HEK293 (cell line): ENCODE measurements at regions not wholly inside any gene's neighbourhood (a gene's known extent, or its start where the extent isn't known, plus 50 kb on each side); places are given as distances from the start of the nearest gene placed in this dataset.
A peak's percentile ranks its signal among the peaks of the same experiment; 100 is the strongest.

ENCODE experiments used
- ELK4 ChIP-seq: IDR thresholded peaks from 2 replicates; pipeline ENCODE4 v1.6.1; 2011; ENCODE audit warnings: mild to moderate bottlenecking, low read depth, low read length, borderline replicate concordance
- GLIS1 ChIP-seq: fragments of 450-650 bp; formaldehyde crosslinking; IDR thresholded peaks from 2 replicates; pipeline ENCODE4 v1.5.1; 2016; ENCODE audit warnings: missing biosample characterization, missing genetic modification characterization
- HOXA7 ChIP-seq: sonication (generic); formaldehyde crosslinking; IDR thresholded peaks from 2 replicates; pipeline ENCODE4 v1.8.1; 2022; ENCODE audit warnings: missing genetic modification reagents, borderline replicate concordance
- IKZF3 ChIP-seq: fragments of 450-650 bp; IDR thresholded peaks from 2 replicates; pipeline ENCODE4 v1.5.0; 2018; ENCODE audit warnings: missing biosample characterization, mild to moderate bottlenecking, missing genetic modification characterization, moderate library complexity
- INSM2 ChIP-seq: fragments of 450-650 bp; formaldehyde crosslinking; IDR thresholded peaks from 2 replicates; pipeline ENCODE4 v1.5.1; 2016; ENCODE audit warnings: missing biosample characterization, missing genetic modification characterization
- KLF10 ChIP-seq: fragments of 450-650 bp; IDR thresholded peaks from 2 replicates; pipeline ENCODE4 v1.5.1; 2018; ENCODE audit warnings: missing biosample characterization, mild to moderate bottlenecking, missing genetic modification characterization
- MEIS1 ChIP-seq: sonication (generic); formaldehyde crosslinking; IDR thresholded peaks from 2 replicates; pipeline ENCODE4 v1.8.1; 2022; ENCODE audit warnings: missing genetic modification reagents, mild to moderate bottlenecking, borderline replicate concordance
- OVOL3 ChIP-seq: fragments of 450-650 bp; formaldehyde crosslinking; IDR thresholded peaks from 2 replicates; pipeline ENCODE4 v1.5.1; 2016; ENCODE audit warnings: missing biosample characterization, missing genetic modification characterization
- PBX3 ChIP-seq: sonication (generic); formaldehyde crosslinking; IDR thresholded peaks from 2 replicates; pipeline ENCODE4 v1.8.1; 2022; ENCODE audit warnings: mild to moderate bottlenecking, moderate library complexity, missing genetic modification reagents
- SCRT1 ChIP-seq: fragments of 450-650 bp; formaldehyde crosslinking; IDR thresholded peaks from 2 replicates; pipeline ENCODE4 v1.5.1; 2016; ENCODE audit warnings: missing biosample characterization, missing genetic modification characterization, borderline replicate concordance
- ZFP69B ChIP-seq: fragments of 450-650 bp; formaldehyde crosslinking; IDR thresholded peaks from 2 replicates; pipeline ENCODE4 v1.5.1; 2016; ENCODE audit warnings: missing biosample characterization, missing genetic modification characterization
- ZIC2 ChIP-seq: fragments of 450-650 bp; formaldehyde crosslinking; IDR thresholded peaks from 2 replicates; pipeline ENCODE4 v1.5.1; 2016; ENCODE audit warnings: missing biosample characterization, missing genetic modification characterization
- ZNF140 ChIP-seq: fragments of 450-650 bp; formaldehyde crosslinking; IDR thresholded peaks from 2 replicates; pipeline ENCODE4 v1.5.1; 2016; ENCODE audit warnings: missing biosample characterization, missing genetic modification characterization
- ZNF18 ChIP-seq: fragments of 450-650 bp; formaldehyde crosslinking; IDR thresholded peaks from 2 replicates; pipeline ENCODE4 v1.5.1; 2016; ENCODE audit warnings: missing biosample characterization, missing genetic modification characterization
- ZNF184 ChIP-seq: fragments of 450-650 bp; IDR thresholded peaks from 2 replicates; pipeline ENCODE4 v1.5.1; 2018; ENCODE audit warnings: missing biosample characterization, mild to moderate bottlenecking, missing genetic modification characterization
- ZNF239 ChIP-seq: fragments of 450-650 bp; formaldehyde crosslinking; IDR thresholded peaks from 2 replicates; pipeline ENCODE4 v1.5.1; 2016; ENCODE audit warnings: missing biosample characterization, missing genetic modification characterization
- ZNF24 ChIP-seq: fragments of 450-650 bp; formaldehyde crosslinking; IDR thresholded peaks from 2 replicates; pipeline ENCODE4 v1.5.1; 2016; ENCODE audit warnings: missing biosample characterization, missing genetic modification characterization
- ZNF274 ChIP-seq, 2 experiments: fragments of 200-500 bp in 1 of 2; fragments of 450-650 bp in 1 of 2; sonication (Bioruptor generic) in 1 of 2; formaldehyde crosslinking in 1 of 2; IDR thresholded peaks; 2 replicates each; pipeline versions ENCODE4 v1.5.1 to v1.6.1; 2014 to 2016; ENCODE audit warnings: borderline replicate concordance in 1 of 2, inconsistent platforms in 1 of 2, low read length in 1 of 2, missing biosample characterization in 1 of 2, missing genetic modification characterization in 1 of 2
- ZNF398 ChIP-seq: fragments of 450-650 bp; formaldehyde crosslinking; IDR thresholded peaks from 2 replicates; pipeline ENCODE4 v1.5.1; 2017; ENCODE audit warnings: missing biosample characterization, missing genetic modification characterization
- ZNF473 ChIP-seq: fragments of 450-650 bp; formaldehyde crosslinking; IDR thresholded peaks from 2 replicates; pipeline ENCODE4 v1.5.1; 2017; ENCODE audit warnings: missing biosample characterization, missing genetic modification characterization
- ZNF510 ChIP-seq: fragments of 450-650 bp; formaldehyde crosslinking; IDR thresholded peaks from 2 replicates; pipeline ENCODE4 v1.5.1; 2018; ENCODE audit warnings: mild to moderate bottlenecking, missing genetic modification characterization, missing biosample characterization; ENCODE audit not compliant: insufficient replicate concordance
- ZNF513 ChIP-seq: fragments of 450-650 bp; IDR thresholded peaks from 2 replicates; pipeline ENCODE4 v1.5.1; 2018; ENCODE audit warnings: missing biosample characterization, missing genetic modification characterization
- ZNF549 ChIP-seq: fragments of 450-650 bp; IDR thresholded peaks from 2 replicates; pipeline ENCODE4 v1.5.1; 2018; ENCODE audit warnings: missing biosample characterization, missing genetic modification characterization, mild to moderate bottlenecking, inconsistent platforms, moderate library complexity
- ZNF555 ChIP-seq: fragments of 450-650 bp; formaldehyde crosslinking; conservative IDR thresholded peaks from 2 replicates; pipeline ENCODE4 v1.5.1; 2017; ENCODE audit warnings: missing biosample characterization, mild to moderate bottlenecking, missing genetic modification characterization, inconsistent platforms
- ZNF558 ChIP-seq: fragments of 450-650 bp; formaldehyde crosslinking; IDR thresholded peaks from 2 replicates; pipeline ENCODE4 v1.5.1; 2016; ENCODE audit warnings: missing biosample characterization, missing genetic modification characterization
- ZNF629 ChIP-seq: fragments of 450-650 bp; formaldehyde crosslinking; IDR thresholded peaks from 2 replicates; pipeline ENCODE4 v1.5.1; 2017; ENCODE audit warnings: missing biosample characterization, missing genetic modification characterization
- ZNF660 ChIP-seq: fragments of 450-650 bp; IDR thresholded peaks from 2 replicates; pipeline ENCODE4 v1.5.1; 2018; ENCODE audit warnings: missing biosample characterization, mild to moderate bottlenecking, missing genetic modification characterization
- ZNF704 ChIP-seq: fragments of 450-650 bp; formaldehyde crosslinking; IDR thresholded peaks from 2 replicates; pipeline ENCODE4 v1.5.1; 2016; ENCODE audit warnings: missing biosample characterization, missing genetic modification characterization
- ZSCAN16 ChIP-seq: fragments of 450-650 bp; formaldehyde crosslinking; IDR thresholded peaks from 2 replicates; pipeline ENCODE4 v1.5.1; 2016; ENCODE audit warnings: missing biosample characterization, missing genetic modification characterization

- 0 out of 2 replicates have a peak, but pooled peaks have one; percentile 18 for TF ChIP-seq ZNF558 (tag by site-specific recombination)
- TF ChIP-seq KLF10 (tag by site-specific recombination), result peak; percentile 99
- TF ChIP-seq ZNF18 (tag by site-specific recombination), result peak; percentile 61; the same call in 1 of the 2 replicates
- TF ChIP-seq ZNF704 (tag by site-specific recombination), result no peak
- TF ChIP-seq ZNF555 (tag by site-specific recombination), result no peak
- TF ChIP-seq ELK4, result no peak
- TF ChIP-seq ZNF274 (IDR thresholded peaks at IDR 0.05; ENCODE audit: low read length), result no peak
- TF ChIP-seq ZNF274 (tag by site-specific recombination; IDR thresholded peaks at IDR 0.05; ENCODE audit: borderline replicate concordance), result no peak
- no peak for TF ChIP-seq PBX3
- no peak for TF ChIP-seq OVOL3 (tag by site-specific recombination)
- no peak for TF ChIP-seq ZNF140
- TF ChIP-seq ZNF549 (tag by site-specific recombination), result no peak
- TF ChIP-seq ZNF239 (tag by site-specific recombination), result no peak
- no peak for TF ChIP-seq INSM2 (tag by site-specific recombination)
- 0 out of 2 replicates have a peak, but pooled peaks have one; percentile 42 for TF ChIP-seq IKZF3 (tag by site-specific recombination)
- no peak for TF ChIP-seq SCRT1 (tag by site-specific recombination)
- TF ChIP-seq HOXA7, result no peak
- peak; percentile 73 for TF ChIP-seq ZNF629 (tag by site-specific recombination)
- no peak for TF ChIP-seq ZSCAN16
- no peak; the same call in 1 of the 2 replicates for TF ChIP-seq ZIC2
- peak; percentile 70; the same call in 1 of the 2 replicates for TF ChIP-seq ZNF660 (tag by site-specific recombination)
- TF ChIP-seq ZNF184 (tag by site-specific recombination), result no peak
- TF ChIP-seq ZNF510 (tag by site-specific recombination), result no peak
- no peak for TF ChIP-seq ZFP69B (tag by site-specific recombination)
- peak; percentile 76 for TF ChIP-seq GLIS1 (tag by site-specific recombination)
- TF ChIP-seq ZNF24 (tag by site-specific recombination), result peak; percentile 39; the same call in 1 of the 2 replicates
- peak; percentile 66 for TF ChIP-seq ZNF398 (tag by site-specific recombination)
- TF ChIP-seq ZNF513 (tag by site-specific recombination), result no peak
- peak; percentile 76; the same call in 1 of the 2 replicates for TF ChIP-seq MEIS1 (CRISPR knock-in tag)
- no peak for TF ChIP-seq ZNF473 (tag by site-specific recombination)
These were observed 53.9 kb upstream of the TENM3 start (continued) for GRCh38 chr4:182189103-182189878.
